ENCODE measurements at regions not wholly inside any gene's neighbourhood (a gene's known extent, or its start where the extent isn't known, plus 50 kb on each side); places are given as distances from the start of the nearest gene placed in this dataset.

DNA sequence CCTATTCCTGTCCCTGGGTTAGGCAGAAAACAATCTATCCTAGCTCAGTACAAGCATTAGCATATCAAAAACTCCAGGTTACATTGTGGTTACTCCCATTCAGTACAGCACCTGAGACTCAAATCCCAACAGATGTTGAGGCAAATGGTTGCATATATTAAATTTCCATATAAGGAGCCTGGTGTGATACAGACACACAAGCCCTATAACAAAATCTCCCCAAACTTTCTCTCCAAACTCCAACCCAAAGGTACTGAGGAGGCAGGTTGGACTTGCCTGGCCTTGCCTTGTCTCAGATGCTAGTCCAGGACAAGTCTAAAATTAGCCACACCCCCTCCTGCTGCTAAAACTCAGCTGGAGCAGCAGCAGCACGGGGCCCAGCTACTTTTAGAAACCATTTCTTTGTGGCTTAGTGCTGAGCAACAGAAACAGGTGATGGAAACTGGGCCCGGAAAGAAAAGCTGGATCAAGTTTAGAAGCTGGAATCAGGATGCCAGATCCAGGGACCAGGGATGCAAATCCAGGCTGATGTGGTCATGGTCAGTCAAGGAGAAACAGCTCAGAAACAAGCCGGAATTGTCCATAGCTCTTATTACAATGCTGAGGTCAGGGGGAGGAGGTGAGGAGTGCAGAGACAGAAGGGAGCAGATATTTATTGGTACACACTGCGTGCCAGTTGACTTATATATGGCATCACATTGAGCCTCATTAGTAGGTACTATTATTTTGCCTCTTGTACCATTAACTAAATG is 73.7 kb upstream of the AMOTL1 start:
- 79% methylated on average over 4 of the region's 4 CpGs; no CpG with 5 or more reads in 1 of the 2 experiments for WGBS, 2 experiments (ENCODE audit: extremely low coverage in 2 of 2, insufficient read length in 1 of 2)
- Histone ChIP-seq H3K36me3 (ENCODE audit: control insufficient read depth, insufficient read depth, low read length) (no peaks in the 10 kb centered on the region), H4K91ac (ENCODE audit: insufficient read depth, low read depth, low read length) (no peak overlapping the region), H2BK20ac (ENCODE audit: low read depth, low read length) (no peak overlapping the region), H2BK120ac (ENCODE audit: low read depth, low read length) (no peak overlapping the region), H4K8ac (ENCODE audit: low read depth in 2 of 2, low read length in 2 of 2) (no peak overlapping the region), H4K5ac (ENCODE audit: low read depth, low read length) (no peak overlapping the region), H3K56ac (ENCODE audit: extremely low read depth, insufficient read depth, low read length) (no peak overlapping the region), H4K20me1 (ENCODE audit: insufficient read depth, low read length) (no peaks in the 10 kb centered on the region), H2AK9ac (replicated peaks; ENCODE audit: low read depth, low read length, poor library complexity) (no peak overlapping the region), H2BK15ac (ENCODE audit: low read depth, low read length) (no peak overlapping the region), H3K23ac (ENCODE audit: low read depth, low read length) (no peak overlapping the region), H3K27me3 (ENCODE audit: control insufficient read depth, insufficient read depth, low read length) (peaks cover 15% of the 10 kb centered on the region), H2AK5ac (ENCODE audit: low read depth, low read length) (no peak overlapping the region), H2AFZ (replicated peaks; ENCODE audit: low read length, poor library complexity) (no peak overlapping the region), H3K14ac (replicated peaks; ENCODE audit: low read depth, low read length) (no peak overlapping the region), H3K4me3 (ENCODE audit: insufficient read depth, low read depth, low read length) (no peak overlapping the region), H3K4ac (ENCODE audit: low read depth, low read length) (no peak overlapping the region), H3K4me2 (ENCODE audit: low read depth, low read length) (no peak overlapping the region), H3K9ac (ENCODE audit: low read depth, low read length) (no peak overlapping the region), H2BK5ac (ENCODE audit: low read depth, low read length, poor library complexity, severe bottlenecking) (no peak overlapping the region), H3K9me1 (ENCODE audit: insufficient read depth, low read length) (no peaks in the 10 kb centered on the region), H3K9me3 (ENCODE audit: control insufficient read depth, insufficient read depth, low read length) (0 out of 2 replicates have a peak, but pooled peaks cover 2% of the 10 kb centered on the region), H3K18ac (ENCODE audit: low read depth, low read length) (no peak overlapping the region), H3K4me1 (ENCODE audit: control insufficient read depth, insufficient read depth, low read length) (no peaks in the 10 kb centered on the region), H3K79me1 (ENCODE audit: low read depth in 1 of 2, low read length in 2 of 2) (no peaks in the 10 kb centered on the region), H3K27ac (ENCODE audit: insufficient read depth, low read length) (no peak overlapping the region)
- DNase-seq (no peak), ATAC-seq (ENCODE audit: low read depth) (no peak)
- CTCF ChIA-PET: interaction anchor here (0.5 to 0.6 kb wide), 2 partner anchors 8 to 32 kb away, joined by 3 read pairs; no protein-coding TSS in a partner anchor
- in situ Hi-C loops (cut with MboI; ENCODE audit: low sequenced_read_pairs): no loop called here
- intact Hi-C loops (cut with micrococcal nuclease): no loop called here
- POLR2A ChIA-PET (ENCODE audit: unreplicated experiment): no interaction called here
- BruUV-seq (replicated peaks): no TSS peak
- dilution Hi-C loops (cut with HindIII; ENCODE audit: low sequenced_read_pairs, unreplicated experiment): no loop called here
- TF ChIP-seq CEBPB (IDR thresholded peaks at IDR 0.05; ENCODE audit: low read depth, low read length): no peak
- no peak for TF ChIP-seq MAFK (IDR thresholded peaks at IDR 0.05; ENCODE audit: low read depth, low read length)
- TF ChIP-seq FOS (IDR thresholded peaks at IDR 0.05; ENCODE audit: low read depth, low read length): no peak
- no peak for TF ChIP-seq CHD1 (IDR thresholded peaks at IDR 0.05; ENCODE audit: low read depth, low read length)
- no peak for TF ChIP-seq MAZ (IDR thresholded peaks at IDR 0.05; ENCODE audit: borderline replicate concordance, low read depth, low read length)
- TF ChIP-seq RFX5 (IDR thresholded peaks at IDR 0.05; ENCODE audit: low read depth, low read length): no peak
- TF ChIP-seq, protein P1, sequence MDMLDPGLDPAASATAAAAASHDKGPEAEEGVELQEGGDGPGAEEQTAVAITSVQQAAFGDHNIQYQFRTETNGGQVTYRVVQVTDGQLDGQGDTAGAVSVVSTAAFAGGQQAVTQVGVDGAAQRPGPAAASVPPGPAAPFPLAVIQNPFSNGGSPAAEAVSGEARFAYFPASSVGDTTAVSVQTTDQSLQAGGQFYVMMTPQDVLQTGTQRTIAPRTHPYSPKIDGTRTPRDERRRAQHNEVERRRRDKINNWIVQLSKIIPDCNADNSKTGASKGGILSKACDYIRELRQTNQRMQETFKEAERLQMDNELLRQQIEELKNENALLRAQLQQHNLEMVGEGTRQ (IDR thresholded peaks at IDR 0.05; ENCODE audit: low read depth, low read length): no peak
- no peak for TF ChIP-seq RAD21 (IDR thresholded peaks at IDR 0.05; ENCODE audit: low read length)
- no peak for TF ChIP-seq RCOR1 (IDR thresholded peaks at IDR 0.05; ENCODE audit: insufficient replicate concordance, low read length)
- no peak for TF ChIP-seq POLR2A (IDR thresholded peaks at IDR 0.05; ENCODE audit: low read depth, low read length)
- TF ChIP-seq, protein P2, sequence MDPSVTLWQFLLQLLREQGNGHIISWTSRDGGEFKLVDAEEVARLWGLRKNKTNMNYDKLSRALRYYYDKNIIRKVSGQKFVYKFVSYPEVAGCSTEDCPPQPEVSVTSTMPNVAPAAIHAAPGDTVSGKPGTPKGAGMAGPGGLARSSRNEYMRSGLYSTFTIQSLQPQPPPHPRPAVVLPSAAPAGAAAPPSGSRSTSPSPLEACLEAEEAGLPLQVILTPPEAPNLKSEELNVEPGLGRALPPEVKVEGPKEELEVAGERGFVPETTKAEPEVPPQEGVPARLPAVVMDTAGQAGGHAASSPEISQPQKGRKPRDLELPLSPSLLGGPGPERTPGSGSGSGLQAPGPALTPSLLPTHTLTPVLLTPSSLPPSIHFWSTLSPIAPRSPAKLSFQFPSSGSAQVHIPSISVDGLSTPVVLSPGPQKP (IDR thresholded peaks at IDR 0.05; ENCODE audit: borderline replicate concordance, low read depth, low read length): no peak
- TF ChIP-seq MXI1 (IDR thresholded peaks at IDR 0.05; ENCODE audit: borderline replicate concordance, low read depth, low read length): no peak
- TF ChIP-seq NFE2L2 (IDR thresholded peaks at IDR 0.05; ENCODE audit: low read depth, low read length): no peak
- TF ChIP-seq SMC3 (IDR thresholded peaks at IDR 0.05; ENCODE audit: low read depth, low read length): no peak
- TF ChIP-seq, protein P3, sequence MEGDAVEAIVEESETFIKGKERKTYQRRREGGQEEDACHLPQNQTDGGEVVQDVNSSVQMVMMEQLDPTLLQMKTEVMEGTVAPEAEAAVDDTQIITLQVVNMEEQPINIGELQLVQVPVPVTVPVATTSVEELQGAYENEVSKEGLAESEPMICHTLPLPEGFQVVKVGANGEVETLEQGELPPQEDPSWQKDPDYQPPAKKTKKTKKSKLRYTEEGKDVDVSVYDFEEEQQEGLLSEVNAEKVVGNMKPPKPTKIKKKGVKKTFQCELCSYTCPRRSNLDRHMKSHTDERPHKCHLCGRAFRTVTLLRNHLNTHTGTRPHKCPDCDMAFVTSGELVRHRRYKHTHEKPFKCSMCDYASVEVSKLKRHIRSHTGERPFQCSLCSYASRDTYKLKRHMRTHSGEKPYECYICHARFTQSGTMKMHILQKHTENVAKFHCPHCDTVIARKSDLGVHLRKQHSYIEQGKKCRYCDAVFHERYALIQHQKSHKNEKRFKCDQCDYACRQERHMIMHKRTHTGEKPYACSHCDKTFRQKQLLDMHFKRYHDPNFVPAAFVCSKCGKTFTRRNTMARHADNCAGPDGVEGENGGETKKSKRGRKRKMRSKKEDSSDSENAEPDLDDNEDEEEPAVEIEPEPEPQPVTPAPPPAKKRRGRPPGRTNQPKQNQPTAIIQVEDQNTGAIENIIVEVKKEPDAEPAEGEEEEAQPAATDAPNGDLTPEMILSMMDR (conservative IDR thresholded peaks at IDR 0.05; ENCODE audit: low read depth, low read length): no peak
- no peak for TF ChIP-seq BHLHE40 (IDR thresholded peaks at IDR 0.05; ENCODE audit: low read depth, low read length)

Measured in IMR-90 (cell line).